Activated CD8-positive, alpha-beta memory T cell treated with anti-CD3 and anti-CD28 coated beads for 4 hours (primary cell): ENCODE measurements at regions not wholly inside any gene's neighbourhood (a gene's known extent, or its start where the extent isn't known, plus 50 kb on each side); places are given as distances from the start of the nearest gene placed in this dataset.
A peak's percentile ranks its signal among the peaks of the same experiment; 100 is the strongest.
"Not testable (repeated sequence)": the region's sequence is repeated elsewhere in the genome, so short reads cannot be mapped to it uniquely, and the experiment has no call there.

Source experiments
- DNase-seq, 2 donors: peaks; one replicate each; pipeline ENCODE4 v3.0.0-alpha.2; 2020; ENCODE audit warnings: low read depth in 2 of 2

- no peak for DNase-seq
Observed at GRCh38 chr3:35849496-35849895, 210.2 kb downstream of the ARPP21 start.

- no peak for DNase-seq
Observed at GRCh38 chr3:35849963-35850362, 210.6 kb downstream of the ARPP21 start.

- DNase-seq = no peak
Observed at GRCh38 chr3:35857004-35857403, 217.7 kb downstream of the ARPP21 start.

DNA sequence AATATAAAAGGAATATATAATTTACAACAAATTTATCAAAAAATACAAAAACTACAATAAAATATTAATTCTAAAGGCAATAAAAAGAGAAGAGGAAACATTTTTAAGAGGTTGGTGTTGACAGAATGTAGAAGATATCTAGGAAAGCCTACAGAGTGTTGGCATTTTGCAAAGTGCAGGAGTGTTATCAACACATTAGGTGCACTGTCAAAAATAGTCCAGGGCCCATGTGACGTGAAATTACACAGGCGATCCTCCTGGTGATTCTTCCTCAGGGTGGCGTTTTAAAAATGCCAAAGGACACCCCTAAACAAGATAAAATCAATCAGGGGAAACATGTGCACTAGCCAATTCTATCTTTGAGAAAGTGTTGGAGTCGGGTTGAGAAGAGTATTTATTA, 222.7 kb downstream of the ARPP21 start:
- no peak for DNase-seq

GRCh38 chr3:35864871-35865270, 225.5 kb downstream of the ARPP21 start:
- no peak for DNase-seq

DNA sequence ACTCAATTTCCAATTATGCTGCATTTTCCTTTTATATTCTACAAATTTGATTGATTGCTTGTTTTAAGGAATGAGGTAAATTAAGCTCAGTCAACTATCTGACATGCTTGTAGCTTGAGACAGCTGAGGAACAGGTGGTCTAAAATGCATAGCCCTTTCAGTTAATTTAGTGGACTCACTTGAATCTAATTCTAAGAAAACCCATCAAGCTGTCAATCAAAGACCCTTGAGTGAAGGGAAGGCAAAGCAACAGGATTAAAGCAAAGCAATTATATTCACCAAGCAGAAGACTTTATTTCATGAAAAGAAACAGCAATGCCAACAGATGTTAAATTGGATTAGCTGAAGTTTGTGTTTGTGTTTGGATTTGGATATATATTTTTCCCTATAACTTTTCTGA, 228.5 kb downstream of the ARPP21 start:
- no peak for DNase-seq

GRCh38 chr3:35871009-35871408, 231.7 kb downstream of the ARPP21 start:
- no peak for DNase-seq

GRCh38 chr3:35883929-35884328, 244.6 kb downstream of the ARPP21 start:
- no peak for DNase-seq

- no peak for DNase-seq
Observed at GRCh38 chr3:35894735-35895134, 255.4 kb downstream of the ARPP21 start.

GRCh38 chr3:35899245-35899644, 259.9 kb downstream of the ARPP21 start:
- DNase-seq = no peak

GRCh38 chr3:35900079-35900478, 260.8 kb downstream of the ARPP21 start:
- DNase-seq = no peak

- peak in 1 of 2 donors; percentile 5 for DNase-seq
Observed at GRCh38 chr3:35908366-35909232, 269.3 kb downstream of the ARPP21 start.

DNA sequence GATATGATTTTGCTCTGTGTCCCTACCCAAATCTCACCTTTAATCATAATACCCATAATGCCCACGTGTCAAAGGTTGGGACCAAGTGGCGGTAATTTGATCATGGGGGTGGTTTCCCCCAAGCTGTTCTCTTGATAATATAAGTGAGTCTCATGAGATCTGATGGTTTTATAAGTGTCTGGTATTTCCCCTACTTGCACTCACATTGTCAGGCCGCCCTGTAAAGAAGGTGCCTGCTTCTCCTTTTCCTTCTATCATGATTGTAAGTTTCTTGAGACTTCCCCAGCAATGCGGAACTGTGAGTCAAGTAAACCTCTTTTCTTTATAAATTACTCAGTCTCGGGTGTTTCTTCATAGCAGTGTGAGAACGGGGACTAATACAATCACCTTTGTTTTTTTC, 279.8 kb downstream of the ARPP21 start:
- no peak for DNase-seq

DNA sequence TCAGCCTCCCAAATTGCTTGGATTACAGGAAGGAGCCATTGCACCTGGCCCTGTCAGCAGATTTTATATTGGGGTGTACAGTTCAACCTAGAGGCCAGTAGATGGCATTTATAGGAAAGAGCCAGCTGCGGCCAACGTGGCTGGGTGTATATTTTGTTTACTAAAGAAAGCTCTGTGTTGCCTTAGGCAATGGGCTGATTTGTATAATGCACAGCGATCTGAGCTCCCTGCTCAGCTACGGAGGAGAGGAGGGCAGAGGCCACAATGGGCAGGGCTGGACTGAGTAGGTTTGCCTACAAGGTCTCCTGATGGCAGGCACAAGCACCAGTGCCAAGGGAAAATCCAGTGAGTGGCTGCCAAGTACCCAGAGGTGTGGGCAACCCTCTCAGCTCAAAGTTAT, 282.4 kb downstream of the ARPP21 start:
- no peak for DNase-seq

DNA sequence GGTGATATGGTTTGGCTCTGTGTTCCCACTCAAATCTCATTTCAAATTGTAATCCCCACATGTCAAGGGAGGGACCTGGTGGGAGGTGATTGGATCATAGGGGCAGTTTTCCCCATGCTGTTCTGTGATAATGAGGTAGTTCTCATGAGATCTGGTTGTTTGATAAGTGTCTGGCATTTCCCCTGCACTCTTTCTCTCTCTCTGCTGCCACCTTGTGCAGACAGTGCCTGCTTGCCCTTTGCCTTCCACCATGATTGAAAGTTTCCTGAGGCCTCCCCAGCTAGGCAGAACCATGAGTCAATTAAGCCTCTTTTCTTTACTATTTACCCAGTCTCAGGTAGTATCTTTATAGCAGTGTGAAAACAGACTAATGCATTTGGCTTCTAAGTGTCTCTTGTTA, 284.7 kb downstream of the ARPP21 start:
- DNase-seq = not testable (repeated sequence)

DNA sequence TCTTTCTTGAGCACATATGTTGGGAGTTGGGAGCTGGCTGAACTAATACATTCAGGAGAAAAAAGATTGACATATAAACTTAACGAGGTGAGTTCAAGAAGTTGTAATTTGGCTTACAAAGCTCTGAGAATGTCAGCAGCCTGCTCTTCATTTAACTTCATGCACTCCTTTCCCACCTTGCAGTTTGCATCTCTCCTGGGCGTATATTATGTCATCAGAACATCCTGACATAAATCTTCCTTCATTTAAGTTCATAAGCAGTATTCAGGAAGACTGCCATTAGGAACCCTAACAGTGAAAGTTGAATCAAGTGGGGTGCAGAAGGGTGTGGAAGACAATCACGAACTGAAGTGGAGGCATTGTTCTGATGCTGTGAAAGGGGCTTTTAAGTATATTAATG, 288.1 kb downstream of the ARPP21 start:
- DNase-seq = no peak

- DNase-seq = no peak
Observed at GRCh38 chr3:35929158-35929557, 289.8 kb downstream of the ARPP21 start.

DNA sequence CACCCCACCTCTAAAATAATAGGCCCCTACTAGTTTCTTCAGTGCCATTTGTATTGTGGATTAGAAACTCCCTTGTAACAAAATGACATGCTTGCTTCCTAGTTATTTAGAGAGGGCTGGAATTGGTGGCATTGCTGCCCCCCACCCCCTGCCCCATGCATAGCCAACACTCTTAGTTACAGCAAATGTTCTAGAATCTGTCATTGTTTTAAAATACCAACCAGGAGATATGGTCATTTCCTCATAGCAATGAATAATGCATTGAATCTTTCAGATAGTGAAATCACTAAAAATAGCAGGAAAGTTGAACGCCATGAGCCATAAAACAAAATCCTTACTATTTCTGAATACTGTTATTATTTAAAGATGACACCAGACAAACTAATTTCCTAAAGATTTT, 292.5 kb downstream of the ARPP21 start:
- DNase-seq = no peak

GRCh38 chr3:35932995-35933394, 293.7 kb downstream of the ARPP21 start:
- DNase-seq = no peak

DNA sequence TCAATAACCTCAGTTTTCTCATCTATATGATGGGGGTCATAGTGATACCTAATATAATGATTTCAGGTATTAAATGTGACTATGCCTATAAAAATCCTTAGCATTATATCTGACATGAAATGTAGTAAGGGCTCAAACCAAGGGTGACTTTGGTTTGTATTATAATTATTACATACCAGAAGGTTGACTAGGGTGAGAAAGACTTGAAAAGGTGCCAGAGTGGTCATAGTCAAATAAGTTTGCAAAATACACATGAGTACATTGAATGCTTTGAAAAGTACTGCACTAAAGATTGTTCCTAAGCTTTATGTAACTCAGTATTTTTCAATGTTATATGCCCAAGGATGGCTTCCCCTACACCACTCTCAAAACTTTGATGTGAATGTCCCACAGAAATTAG, 297.2 kb downstream of the ARPP21 start:
- no peak for DNase-seq

DNA sequence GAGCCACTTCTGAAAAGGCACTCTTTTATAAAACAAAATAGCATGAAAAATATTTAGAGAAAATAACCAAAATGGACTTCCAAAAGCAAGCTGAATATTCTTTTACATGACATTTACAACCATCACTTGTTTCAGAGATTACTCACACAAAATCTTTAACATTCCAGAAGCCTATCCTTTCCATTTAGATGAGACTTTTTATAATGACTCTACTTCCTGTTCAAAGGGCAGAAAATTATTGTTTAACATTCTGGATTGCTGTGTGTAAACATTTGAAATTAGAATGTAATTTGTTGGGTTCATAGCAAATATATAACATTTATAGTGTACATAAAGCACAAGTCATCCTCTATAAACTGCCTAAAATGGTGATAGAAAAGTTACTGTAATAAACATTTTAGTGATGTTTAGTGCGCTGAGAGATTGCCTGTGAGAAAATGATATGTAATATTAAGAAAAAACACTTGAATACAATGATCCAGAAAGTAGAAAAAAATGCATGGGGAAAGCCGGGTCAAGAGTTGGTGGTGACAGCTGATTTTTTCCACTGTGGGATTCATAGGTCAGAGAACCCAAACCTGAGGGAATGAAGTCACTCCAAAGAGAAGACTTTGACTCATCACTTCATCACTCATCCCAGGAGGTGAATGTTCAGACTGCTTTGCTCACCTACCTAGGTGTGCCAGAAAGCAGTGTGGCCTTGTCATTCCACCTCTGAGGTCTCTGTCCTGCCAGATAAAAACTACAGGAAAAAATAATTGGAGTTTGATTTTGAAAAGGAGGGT, 305.8 kb downstream of the ARPP21 start:
- DNase-seq = no peak

GRCh38 chr3:35946121-35946853, 307.0 kb downstream of the ARPP21 start:
- no peak for DNase-seq
